ENCODE measurements at regions not wholly inside any gene's neighbourhood (a gene's known extent, or its start where the extent isn't known, plus 50 kb on each side); places are given as distances from the start of the nearest gene placed in this dataset.

DNA sequence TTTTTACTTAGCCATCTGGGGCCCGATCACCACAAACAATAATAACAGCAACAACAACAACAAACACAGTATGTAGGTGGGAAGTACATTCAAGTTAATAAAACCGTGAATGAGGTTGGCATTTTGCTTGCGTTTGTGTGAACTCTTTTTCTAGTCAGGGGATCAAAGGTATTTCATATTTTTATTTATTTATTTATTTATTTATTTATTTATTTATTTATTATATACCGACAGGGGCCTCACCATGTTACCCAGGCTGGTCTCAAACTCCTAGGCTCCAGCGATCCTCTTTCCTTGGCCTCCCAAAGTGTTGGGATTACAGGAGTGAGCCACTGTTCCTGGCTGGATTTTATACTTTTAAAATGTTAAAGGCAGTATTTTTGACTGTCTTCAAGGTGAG is 325.4 kb downstream of the RAPGEF2 start:
- TF ChIP-seq, protein P1, sequence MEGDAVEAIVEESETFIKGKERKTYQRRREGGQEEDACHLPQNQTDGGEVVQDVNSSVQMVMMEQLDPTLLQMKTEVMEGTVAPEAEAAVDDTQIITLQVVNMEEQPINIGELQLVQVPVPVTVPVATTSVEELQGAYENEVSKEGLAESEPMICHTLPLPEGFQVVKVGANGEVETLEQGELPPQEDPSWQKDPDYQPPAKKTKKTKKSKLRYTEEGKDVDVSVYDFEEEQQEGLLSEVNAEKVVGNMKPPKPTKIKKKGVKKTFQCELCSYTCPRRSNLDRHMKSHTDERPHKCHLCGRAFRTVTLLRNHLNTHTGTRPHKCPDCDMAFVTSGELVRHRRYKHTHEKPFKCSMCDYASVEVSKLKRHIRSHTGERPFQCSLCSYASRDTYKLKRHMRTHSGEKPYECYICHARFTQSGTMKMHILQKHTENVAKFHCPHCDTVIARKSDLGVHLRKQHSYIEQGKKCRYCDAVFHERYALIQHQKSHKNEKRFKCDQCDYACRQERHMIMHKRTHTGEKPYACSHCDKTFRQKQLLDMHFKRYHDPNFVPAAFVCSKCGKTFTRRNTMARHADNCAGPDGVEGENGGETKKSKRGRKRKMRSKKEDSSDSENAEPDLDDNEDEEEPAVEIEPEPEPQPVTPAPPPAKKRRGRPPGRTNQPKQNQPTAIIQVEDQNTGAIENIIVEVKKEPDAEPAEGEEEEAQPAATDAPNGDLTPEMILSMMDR (IDR thresholded peaks at IDR 0.05) = no peak
- no peak for TF ChIP-seq POLR2AphosphoS5 (IDR thresholded peaks at IDR 0.05)

All from gastroesophageal sphincter (tissue), 3 donors.